ENCODE measurements at regions not wholly inside any gene's neighbourhood (a gene's known extent, or its start where the extent isn't known, plus 50 kb on each side); places are given as distances from the start of the nearest gene placed in this dataset.

- TF ChIP-seq EZH2phosphoT487 (IDR thresholded peaks at IDR 0.05; ENCODE audit: borderline replicate concordance, low read depth, low read length) = no peak
- no peak for TF ChIP-seq CTCF (conservative IDR thresholded peaks at IDR 0.05; ENCODE audit: low read length)
- Histone ChIP-seq H3K36me3 (ENCODE audit: insufficient read depth, low read length) (no peaks in the 10 kb centered on the region), H4K20me1 (ENCODE audit: insufficient read depth, low read length) (no peaks in the 10 kb centered on the region), H3K4me3 (ENCODE audit: low read depth, low read length, poor library complexity, severe bottlenecking) (no peak overlapping the region), H3K4me2 (ENCODE audit: low read length) (no peak overlapping the region), H3K9me3 (ENCODE audit: low read length) (no peaks in the 10 kb centered on the region), H3K79me2 (ENCODE audit: insufficient read depth, low read depth, low read length) (no peaks in the 10 kb centered on the region), H3K4me1 (ENCODE audit: insufficient read depth, low read length, poor library complexity, severe bottlenecking) (no peaks in the 10 kb centered on the region), H3K27ac (ENCODE audit: low read depth, low read length, poor library complexity, severe bottlenecking) (no peak overlapping the region), H2AFZ (ENCODE audit: low read length) (no peak overlapping the region), H3K9me2 (ENCODE audit: insufficient read depth, low read length) (no peaks in the 10 kb centered on the region)
- intact Hi-C loops (cut with micrococcal nuclease; ENCODE audit: unreplicated experiment) = no loop called here
- ChIA-PET POLR2A (no interaction called here), CTCF (ENCODE audit: unreplicated experiment) (no interaction called here)
- BruUV-seq (replicated peaks) = no TSS peak
- no peak for DNase-seq (ENCODE audit: low spot score)
These were observed 114.6 kb upstream of the ZNF91 start for GRCh38 chr19:23509686-23510450.

GRCh38 chr19:23507446-23507845, 112.2 kb upstream of the ZNF91 start:
- intact Hi-C loops (cut with micrococcal nuclease; ENCODE audit: unreplicated experiment) = no loop called here
- H3K4me1 ChIP-seq (ENCODE audit: insufficient read depth, low read length, poor library complexity, severe bottlenecking) = no peaks in the 10 kb centered on the region
- no peak for TF ChIP-seq EZH2phosphoT487 (IDR thresholded peaks at IDR 0.05; ENCODE audit: borderline replicate concordance, low read depth, low read length)
- no peak for TF ChIP-seq CTCF (conservative IDR thresholded peaks at IDR 0.05; ENCODE audit: low read length)
- DNase-seq (ENCODE audit: low spot score) = no peak
- H3K9me2 ChIP-seq (ENCODE audit: insufficient read depth, low read length) = no peaks in the 10 kb centered on the region
- H3K9me3 ChIP-seq (ENCODE audit: low read length) = no peaks in the 10 kb centered on the region
- no peak overlapping the region for H3K4me2 ChIP-seq (ENCODE audit: low read length)
- H3K27ac ChIP-seq (ENCODE audit: low read depth, low read length, poor library complexity, severe bottlenecking) = no peak overlapping the region
- H3K4me3 ChIP-seq (ENCODE audit: low read depth, low read length, poor library complexity, severe bottlenecking) = no peak overlapping the region
- ChIA-PET CTCF (ENCODE audit: unreplicated experiment) (no interaction called here), POLR2A (interaction anchor here (0.7 kb wide), 1 partner anchor 15 kb away, joined by 3 read pairs; no protein-coding TSS in a partner anchor)
- H4K20me1 ChIP-seq (ENCODE audit: insufficient read depth, low read length) = no peaks in the 10 kb centered on the region
- H3K79me2 ChIP-seq (ENCODE audit: insufficient read depth, low read depth, low read length) = no peaks in the 10 kb centered on the region
- no peak overlapping the region for H2AFZ ChIP-seq (ENCODE audit: low read length)
- no TSS peak for BruUV-seq (replicated peaks)
- no peaks in the 10 kb centered on the region for H3K36me3 ChIP-seq (ENCODE audit: insufficient read depth, low read length)

- Histone ChIP-seq H3K4me2 (ENCODE audit: low read length) (no peak overlapping the region), H4K20me1 (ENCODE audit: insufficient read depth, low read length) (no peaks in the 10 kb centered on the region), H3K9me2 (ENCODE audit: insufficient read depth, low read length) (no peaks in the 10 kb centered on the region), H3K79me2 (ENCODE audit: insufficient read depth, low read depth, low read length) (no peaks in the 10 kb centered on the region), H3K9me3 (ENCODE audit: low read length) (no peaks in the 10 kb centered on the region), H3K36me3 (ENCODE audit: insufficient read depth, low read length) (no peaks in the 10 kb centered on the region), H3K4me1 (ENCODE audit: insufficient read depth, low read length, poor library complexity, severe bottlenecking) (no peaks in the 10 kb centered on the region), H3K27ac (ENCODE audit: low read depth, low read length, poor library complexity, severe bottlenecking) (no peak overlapping the region), H3K4me3 (ENCODE audit: low read depth, low read length, poor library complexity, severe bottlenecking) (no peak overlapping the region), H2AFZ (ENCODE audit: low read length) (no peak overlapping the region)
- TF ChIP-seq CTCF (conservative IDR thresholded peaks at IDR 0.05; ENCODE audit: low read length) = no peak
- no peak for TF ChIP-seq EZH2phosphoT487 (IDR thresholded peaks at IDR 0.05; ENCODE audit: borderline replicate concordance, low read depth, low read length)
- BruUV-seq (replicated peaks) = no TSS peak
- ChIA-PET POLR2A (no interaction called here), CTCF (ENCODE audit: unreplicated experiment) (no interaction called here)
- intact Hi-C loops (cut with micrococcal nuclease; ENCODE audit: unreplicated experiment) = no loop called here
- no peak for DNase-seq (ENCODE audit: low spot score)
These were observed 110.5 kb upstream of the ZNF91 start for GRCh38 chr19:23505738-23506137.
